ENCODE measurements at regions not wholly inside any gene's neighbourhood (a gene's known extent, or its start where the extent isn't known, plus 50 kb on each side); places are given as distances from the start of the nearest gene placed in this dataset.

DNA sequence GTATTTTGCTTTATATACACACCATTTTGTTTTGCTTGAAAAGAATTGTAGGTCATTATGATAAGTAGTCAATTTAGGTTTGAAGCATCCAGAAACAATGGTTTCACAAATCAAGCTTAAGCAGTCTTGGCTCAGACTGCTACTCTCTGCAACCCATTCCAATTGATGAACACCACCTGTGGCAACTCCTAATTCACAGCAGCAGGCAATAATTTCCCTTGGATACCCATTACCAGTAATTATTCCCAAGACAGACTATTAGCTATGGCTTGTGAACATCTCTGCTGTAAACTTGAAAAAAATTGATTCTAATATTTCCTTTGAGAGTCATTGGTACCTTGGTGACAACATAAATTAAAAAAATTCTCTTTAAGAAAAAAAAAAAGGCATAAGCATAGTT is 299.3 kb upstream of the SLITRK6 start:
- TF ChIP-seq, protein P1, sequence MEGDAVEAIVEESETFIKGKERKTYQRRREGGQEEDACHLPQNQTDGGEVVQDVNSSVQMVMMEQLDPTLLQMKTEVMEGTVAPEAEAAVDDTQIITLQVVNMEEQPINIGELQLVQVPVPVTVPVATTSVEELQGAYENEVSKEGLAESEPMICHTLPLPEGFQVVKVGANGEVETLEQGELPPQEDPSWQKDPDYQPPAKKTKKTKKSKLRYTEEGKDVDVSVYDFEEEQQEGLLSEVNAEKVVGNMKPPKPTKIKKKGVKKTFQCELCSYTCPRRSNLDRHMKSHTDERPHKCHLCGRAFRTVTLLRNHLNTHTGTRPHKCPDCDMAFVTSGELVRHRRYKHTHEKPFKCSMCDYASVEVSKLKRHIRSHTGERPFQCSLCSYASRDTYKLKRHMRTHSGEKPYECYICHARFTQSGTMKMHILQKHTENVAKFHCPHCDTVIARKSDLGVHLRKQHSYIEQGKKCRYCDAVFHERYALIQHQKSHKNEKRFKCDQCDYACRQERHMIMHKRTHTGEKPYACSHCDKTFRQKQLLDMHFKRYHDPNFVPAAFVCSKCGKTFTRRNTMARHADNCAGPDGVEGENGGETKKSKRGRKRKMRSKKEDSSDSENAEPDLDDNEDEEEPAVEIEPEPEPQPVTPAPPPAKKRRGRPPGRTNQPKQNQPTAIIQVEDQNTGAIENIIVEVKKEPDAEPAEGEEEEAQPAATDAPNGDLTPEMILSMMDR (IDR thresholded peaks at IDR 0.05; ENCODE audit: low read depth, low read length) = no peak
- H3K4me3 ChIP-seq (ENCODE audit: low read depth, low read length) = no peak overlapping the region

DNA sequence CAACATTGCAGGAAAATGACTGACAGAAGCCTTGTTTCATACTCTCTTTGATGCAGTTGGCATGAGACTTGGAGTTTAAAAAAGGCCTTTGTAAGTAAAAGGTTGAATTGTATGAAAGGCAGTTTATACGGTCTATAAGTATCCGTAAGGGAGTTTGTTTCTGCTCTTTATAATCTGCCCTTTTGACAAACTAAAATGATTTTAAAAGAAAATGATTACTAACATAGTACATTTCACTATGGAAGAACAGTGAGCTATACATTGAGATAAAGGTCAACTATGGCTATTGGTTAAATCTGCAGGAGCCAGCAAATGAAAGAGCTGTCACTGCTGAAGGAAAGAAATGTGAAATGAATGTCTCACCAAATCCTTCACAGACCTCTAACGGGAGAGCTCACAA is 296.1 kb upstream of the SLITRK6 start:
- no peak overlapping the region for H3K4me3 ChIP-seq (ENCODE audit: low read depth, low read length)
- TF ChIP-seq, protein P1 (IDR thresholded peaks at IDR 0.05; ENCODE audit: low read depth, low read length) = no peak

DNA sequence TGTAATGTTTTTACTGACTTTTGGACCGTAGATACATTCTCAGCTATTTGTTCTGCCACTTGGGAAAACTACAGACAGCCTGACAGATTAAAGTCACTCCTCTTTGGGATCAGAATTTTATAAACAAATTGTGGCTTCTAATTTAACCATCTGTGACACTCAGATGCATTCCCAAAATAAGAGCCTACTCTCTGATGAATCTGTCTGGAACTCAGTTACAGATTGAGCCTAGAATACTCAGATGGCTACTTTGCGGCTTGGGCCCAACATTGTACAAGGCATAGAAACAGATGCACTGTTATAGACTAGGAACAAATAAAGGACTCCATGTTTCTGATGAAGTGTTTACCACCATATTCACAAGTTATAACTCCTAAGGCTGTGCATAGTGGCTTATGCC is 291.0 kb upstream of the SLITRK6 start:
- TF ChIP-seq, protein P1 (IDR thresholded peaks at IDR 0.05; ENCODE audit: low read depth, low read length) = no peak
- H3K4me3 ChIP-seq (ENCODE audit: low read depth, low read length) = no peak overlapping the region

DNA sequence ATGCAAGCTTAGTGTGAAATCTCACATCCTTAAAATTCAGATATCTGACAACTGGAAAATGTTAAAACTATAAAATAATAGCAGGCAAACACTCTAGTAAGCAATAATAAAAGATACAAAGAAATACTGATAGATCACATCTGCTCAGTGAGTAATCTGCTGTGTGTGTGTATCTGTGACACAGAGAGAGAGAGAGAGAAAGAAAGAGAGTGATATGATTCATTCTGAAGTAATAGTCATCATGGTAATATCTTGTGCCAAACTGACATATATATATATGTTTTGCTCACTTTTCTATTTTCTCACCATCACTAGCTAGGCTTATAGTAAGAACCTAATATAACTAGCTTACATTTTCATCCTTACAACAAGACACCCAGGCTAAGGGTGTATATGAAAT is 288.0 kb upstream of the SLITRK6 start:
- H3K4me3 ChIP-seq (ENCODE audit: low read depth, low read length) = no peak overlapping the region
- TF ChIP-seq, protein P1 (IDR thresholded peaks at IDR 0.05; ENCODE audit: low read depth, low read length) = no peak

DNA sequence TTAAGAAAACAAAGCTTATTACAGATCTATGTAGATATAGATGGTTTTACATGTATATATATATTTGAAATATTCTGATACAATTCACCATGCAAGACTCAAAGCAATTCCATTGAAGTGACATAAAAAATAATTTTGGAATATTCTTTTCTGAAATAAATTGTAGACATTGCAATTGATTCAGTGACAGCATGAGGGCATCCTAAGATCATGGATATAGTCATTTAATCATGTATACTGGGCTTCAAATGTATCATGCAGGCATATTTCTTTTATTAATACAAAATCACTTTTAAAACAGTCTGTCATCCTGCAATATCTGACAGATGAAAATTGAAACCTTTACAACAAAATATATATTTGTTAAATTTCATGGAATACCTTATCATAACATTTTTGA is 286.7 kb upstream of the SLITRK6 start:
- TF ChIP-seq, protein P1 (IDR thresholded peaks at IDR 0.05; ENCODE audit: low read depth, low read length) = no peak
- no peak overlapping the region for H3K4me3 ChIP-seq (ENCODE audit: low read depth, low read length)

DNA sequence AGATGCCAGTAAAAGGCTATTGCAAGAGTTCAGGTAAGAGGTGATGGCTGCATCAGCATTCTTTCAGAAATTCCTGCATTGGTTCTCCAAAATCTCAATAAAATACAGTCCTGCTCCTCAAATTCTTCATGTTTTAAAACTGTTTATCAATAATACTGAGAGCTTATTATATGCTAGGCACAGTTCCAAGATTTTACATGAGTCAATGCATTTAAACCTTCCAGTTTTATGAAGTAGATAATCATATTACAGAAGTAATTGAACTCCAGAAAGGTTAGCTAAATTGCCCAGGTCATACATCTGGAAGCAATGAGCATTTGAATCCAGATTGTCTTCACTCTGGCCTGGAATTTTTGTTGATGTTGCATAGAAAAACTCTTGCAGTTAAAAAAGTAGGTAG is 282.9 kb upstream of the SLITRK6 start:
- TF ChIP-seq, protein P1 (IDR thresholded peaks at IDR 0.05; ENCODE audit: low read depth, low read length) = no peak

DNA sequence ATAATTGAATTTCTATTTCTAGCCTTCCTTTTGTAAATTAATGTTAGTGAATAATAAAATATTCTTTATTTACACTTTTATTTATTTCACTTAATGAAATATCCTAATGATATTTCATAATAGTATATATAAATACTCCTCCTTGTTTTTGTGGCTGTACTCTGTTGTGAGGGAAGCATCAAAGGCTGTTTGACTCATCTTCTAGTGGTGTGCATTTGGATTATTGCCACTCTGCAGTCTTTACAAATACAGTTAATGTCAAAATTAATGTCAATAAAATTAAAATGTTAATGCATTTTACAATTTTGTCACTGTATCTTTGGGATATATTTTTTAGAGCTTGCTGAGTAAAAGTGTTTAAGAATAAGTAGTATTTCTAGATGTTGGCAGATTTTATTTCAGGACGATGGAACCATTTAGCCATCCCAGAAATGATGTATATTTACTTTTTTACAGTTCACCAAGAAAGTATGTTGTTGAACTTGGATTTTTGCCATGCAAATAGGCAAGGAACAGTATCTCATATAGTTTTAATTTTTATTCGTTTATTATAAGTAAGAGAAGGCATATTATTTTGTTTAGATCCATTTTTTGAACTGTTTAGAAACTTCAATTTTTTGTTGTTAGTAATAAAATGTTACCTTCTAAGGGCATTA is 281.2 kb upstream of the SLITRK6 start:
- TF ChIP-seq, protein P1 (IDR thresholded peaks at IDR 0.05; ENCODE audit: low read depth, low read length) = no peak
- H3K4me3 ChIP-seq (ENCODE audit: low read depth, low read length) = no peak overlapping the region

More for the DNA sequence above, 282.9 kb upstream of the SLITRK6 start:
- H3K4me3 ChIP-seq (ENCODE audit: low read depth, low read length) = no peak overlapping the region
